ENCODE measurements at regions not wholly inside any gene's neighbourhood (a gene's known extent, or its start where the extent isn't known, plus 50 kb on each side); places are given as distances from the start of the nearest gene placed in this dataset.
A peak's percentile ranks its signal among the peaks of the same experiment; 100 is the strongest.

DNA sequence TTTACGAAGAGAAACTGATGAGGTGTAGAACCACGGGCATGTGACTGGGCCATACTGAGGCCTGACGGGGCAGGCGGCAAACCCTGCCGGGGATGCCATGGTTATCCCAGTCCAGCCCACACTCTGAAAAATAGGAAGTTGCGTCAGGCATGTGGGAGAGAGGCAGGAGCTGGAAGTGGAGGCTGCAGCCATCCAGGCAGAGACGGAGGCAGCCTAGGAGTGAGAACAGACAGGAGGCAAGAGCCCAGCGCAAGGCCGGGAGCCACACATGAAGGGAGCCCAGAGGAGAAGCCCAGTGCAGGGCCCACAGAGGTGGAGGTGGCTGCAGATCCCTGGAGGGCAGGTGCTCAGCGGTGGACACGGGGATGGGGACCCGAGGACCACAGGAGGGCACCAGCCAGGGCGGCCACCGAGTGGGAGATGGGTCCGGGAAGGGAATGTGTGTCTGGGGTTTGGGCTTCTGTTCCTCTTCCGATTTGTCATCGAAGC, 175.2 kb upstream of the PPP2R2D start:
- no peak overlapping the region for H3K27ac ChIP-seq (ENCODE audit: low read depth, low read length)
- no peak for DNase-seq (ENCODE audit: low read depth in 4 of 6, low spot score in 6 of 6)
- no peaks in the 10 kb centered on the region for H3K36me3 ChIP-seq (ENCODE audit: control insufficient read depth, insufficient read depth, low read length)
- no peak overlapping the region for H3K4me3 ChIP-seq (ENCODE audit: low read depth, low read length)
- no peaks in the 10 kb centered on the region for H3K27me3 ChIP-seq (ENCODE audit: control insufficient read depth, insufficient read depth, low read length)
- no peaks in the 10 kb centered on the region for H3K9me3 ChIP-seq (ENCODE audit: control insufficient read depth, insufficient read depth, low read length)
- WGBS (ENCODE audit: insufficient coverage): 93% methylated on average over 17 of the region's 17 CpGs
- peaks cover 36% of the 10 kb centered on the region for H3K4me1 ChIP-seq (ENCODE audit: control insufficient read depth, insufficient read depth, low read length)

DNA sequence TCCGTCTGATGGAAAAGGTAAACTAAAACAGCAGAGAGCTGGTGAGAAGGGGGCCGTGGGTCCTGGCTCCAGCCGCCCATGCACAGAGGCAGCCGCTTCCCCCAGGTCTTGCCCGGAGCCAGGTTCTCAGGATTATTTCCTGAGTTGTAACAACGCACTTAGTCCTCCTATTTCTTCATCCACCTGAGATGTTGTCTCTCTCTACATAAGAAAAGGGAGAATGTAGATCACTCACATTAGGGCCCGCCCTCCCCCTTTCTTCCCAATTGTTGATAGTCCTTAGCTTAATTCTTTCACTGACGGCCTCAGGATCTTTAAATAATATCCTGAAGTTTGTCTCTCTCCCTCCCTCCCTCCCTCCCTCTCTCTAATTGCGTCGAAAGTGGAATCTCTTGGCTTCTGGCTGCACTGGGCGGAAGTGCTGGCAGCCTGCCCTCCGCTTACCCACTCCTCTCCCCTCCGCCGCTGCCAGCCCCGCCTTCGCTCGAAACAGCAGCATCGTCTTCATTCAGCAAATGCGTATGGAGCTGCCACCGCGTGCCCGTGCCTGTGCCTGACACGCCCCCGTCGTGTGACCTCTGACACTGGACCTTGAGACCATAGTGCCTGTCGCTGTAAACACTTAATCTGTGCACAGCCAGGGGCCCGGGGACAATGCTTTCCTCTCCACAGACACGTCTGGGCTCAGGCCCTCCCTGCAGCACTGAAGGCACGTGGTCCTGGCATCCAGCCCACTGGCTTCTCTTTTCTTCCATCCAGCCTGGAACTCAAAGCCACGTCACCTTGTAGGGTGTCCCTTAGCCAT, 174.5 kb upstream of the PPP2R2D start:
- Histone ChIP-seq H3K27ac (ENCODE audit: low read depth, low read length) (no peak overlapping the region), H3K4me3 (ENCODE audit: low read depth, low read length) (no peak overlapping the region), H3K27me3 (ENCODE audit: control insufficient read depth, insufficient read depth, low read length) (no peaks in the 10 kb centered on the region), H3K4me1 (ENCODE audit: control insufficient read depth, insufficient read depth, low read length) (peaks cover 36% of the 10 kb centered on the region), H3K36me3 (ENCODE audit: control insufficient read depth, insufficient read depth, low read length) (no peaks in the 10 kb centered on the region), H3K9me3 (ENCODE audit: control insufficient read depth, insufficient read depth, low read length) (no peaks in the 10 kb centered on the region)
- WGBS (ENCODE audit: insufficient coverage): 19% methylated on average over 27 of the region's 30 CpGs
- DNase-seq (ENCODE audit: low read depth in 4 of 6, low spot score in 6 of 6): peak in 5 of 6 donors; percentile 49 to 93 (median 66)

DNA sequence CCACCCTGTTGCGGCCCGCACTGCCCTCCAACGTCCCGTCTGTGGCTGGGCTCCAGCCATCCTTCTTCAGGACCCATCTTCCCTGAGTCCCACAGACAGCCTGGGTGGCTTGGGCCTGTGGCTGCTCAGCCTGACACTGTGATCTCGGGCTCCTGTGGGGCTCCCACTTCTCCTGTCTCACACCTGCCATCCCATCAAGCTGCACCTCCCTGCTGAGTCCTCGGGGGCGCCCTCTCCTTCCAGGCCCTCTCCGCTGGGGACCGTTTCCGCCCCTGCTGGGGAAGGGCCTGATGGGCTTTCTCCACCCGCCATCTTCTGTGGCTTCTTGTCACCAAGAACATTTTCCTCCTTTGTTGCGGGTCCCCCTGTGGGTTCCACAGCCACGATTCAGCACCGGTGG, 173.8 kb upstream of the PPP2R2D start:
- 73% methylated on average over 14 of the region's 14 CpGs for WGBS (ENCODE audit: insufficient coverage)
- H3K27ac ChIP-seq (ENCODE audit: low read depth, low read length): no peak overlapping the region
- H3K9me3 ChIP-seq (ENCODE audit: control insufficient read depth, insufficient read depth, low read length): no peaks in the 10 kb centered on the region
- DNase-seq (ENCODE audit: low read depth in 4 of 6, low spot score in 6 of 6): no peak
- H3K4me1 ChIP-seq (ENCODE audit: control insufficient read depth, insufficient read depth, low read length): peaks cover 36% of the 10 kb centered on the region
- H3K36me3 ChIP-seq (ENCODE audit: control insufficient read depth, insufficient read depth, low read length): no peaks in the 10 kb centered on the region
- no peak overlapping the region for H3K4me3 ChIP-seq (ENCODE audit: low read depth, low read length)
- H3K27me3 ChIP-seq (ENCODE audit: control insufficient read depth, insufficient read depth, low read length): no peaks in the 10 kb centered on the region

DNA sequence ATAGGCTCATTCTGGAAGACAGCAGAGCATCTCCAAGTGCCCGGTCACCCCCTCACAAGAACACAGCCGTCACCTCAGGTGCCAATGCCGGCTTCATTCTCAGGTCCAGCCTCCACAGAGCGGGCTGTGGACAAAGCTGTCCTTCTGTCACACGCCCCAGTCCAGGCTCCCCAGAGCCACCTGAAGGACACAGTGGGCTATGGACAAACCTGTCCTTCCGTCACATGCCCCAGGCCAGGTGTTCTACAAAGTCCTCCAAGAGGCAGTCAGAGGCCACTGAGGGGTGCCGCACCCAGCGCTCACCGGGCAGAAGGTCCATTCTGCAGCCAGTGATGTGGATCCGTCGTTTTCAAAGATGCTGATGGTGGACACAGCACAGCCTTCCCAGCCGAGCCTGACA, 173.2 kb upstream of the PPP2R2D start:
- peaks cover 36% of the 10 kb centered on the region for H3K4me1 ChIP-seq (ENCODE audit: control insufficient read depth, insufficient read depth, low read length)
- H3K36me3 ChIP-seq (ENCODE audit: control insufficient read depth, insufficient read depth, low read length): no peaks in the 10 kb centered on the region
- WGBS (ENCODE audit: insufficient coverage): 97% methylated on average over 12 of the region's 12 CpGs
- no peaks in the 10 kb centered on the region for H3K27me3 ChIP-seq (ENCODE audit: control insufficient read depth, insufficient read depth, low read length)
- H3K27ac ChIP-seq (ENCODE audit: low read depth, low read length): no peak overlapping the region
- peaks cover 1% of the 10 kb centered on the region for H3K9me3 ChIP-seq (ENCODE audit: control insufficient read depth, insufficient read depth, low read length)
- DNase-seq (ENCODE audit: low read depth in 4 of 6, low spot score in 6 of 6): no peak
- no peak overlapping the region for H3K4me3 ChIP-seq (ENCODE audit: low read depth, low read length)

DNA sequence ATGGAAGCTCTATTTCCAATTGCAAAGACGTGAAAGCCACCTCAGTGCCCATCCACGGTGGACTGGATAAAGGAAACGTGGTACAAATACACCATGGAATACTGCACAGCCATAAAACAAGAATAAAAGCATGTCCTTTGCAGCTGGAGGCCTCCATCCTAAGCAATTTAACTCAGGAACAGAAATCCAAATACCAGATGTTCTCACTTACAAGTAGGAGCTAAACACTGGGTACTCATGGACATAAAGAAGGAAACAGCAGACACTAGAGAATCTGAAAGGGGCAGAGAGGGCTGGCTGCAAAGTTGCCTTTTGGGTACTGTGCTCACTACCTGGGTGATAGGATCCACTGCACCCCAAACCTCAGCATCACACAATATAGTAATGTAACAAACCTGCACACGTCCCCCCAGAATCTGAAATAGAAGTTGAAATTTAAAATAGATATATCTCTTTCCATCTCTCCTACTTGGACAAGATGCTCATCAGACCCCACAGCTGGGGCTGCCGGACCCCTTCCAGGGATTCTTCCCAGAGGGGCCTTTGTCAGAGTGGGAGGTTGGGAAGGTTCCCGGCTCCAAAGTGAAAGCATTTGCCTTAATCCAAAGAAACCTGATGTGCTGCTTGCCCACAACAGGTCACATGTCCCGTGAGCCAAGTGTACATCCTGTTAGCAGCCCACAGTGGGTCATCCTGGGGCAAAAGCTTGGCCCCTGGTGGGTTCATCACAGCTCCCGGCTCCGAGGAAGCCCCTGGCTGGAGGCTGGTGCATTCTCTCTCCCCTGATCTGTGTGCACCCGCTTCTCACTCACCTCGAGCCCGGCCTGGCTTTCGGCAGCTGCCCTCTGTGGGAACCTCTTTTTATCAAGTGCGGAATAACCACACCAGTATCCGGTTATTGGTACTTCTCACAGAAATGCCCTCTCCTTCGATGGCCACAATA, 172.3 kb upstream of the PPP2R2D start:
- no peak overlapping the region for H3K4me3 ChIP-seq (ENCODE audit: low read depth, low read length)
- peaks cover 36% of the 10 kb centered on the region for H3K4me1 ChIP-seq (ENCODE audit: control insufficient read depth, insufficient read depth, low read length)
- no peaks in the 10 kb centered on the region for H3K27me3 ChIP-seq (ENCODE audit: control insufficient read depth, insufficient read depth, low read length)
- H3K36me3 ChIP-seq (ENCODE audit: control insufficient read depth, insufficient read depth, low read length): no peaks in the 10 kb centered on the region
- peaks cover 1% of the 10 kb centered on the region for H3K9me3 ChIP-seq (ENCODE audit: control insufficient read depth, insufficient read depth, low read length)
- 92% methylated on average over 10 of the region's 16 CpGs for WGBS (ENCODE audit: insufficient coverage)
- DNase-seq (ENCODE audit: low read depth in 4 of 6, low spot score in 6 of 6): peak in 1 of 6 donors; percentile 18
- H3K27ac ChIP-seq (ENCODE audit: low read depth, low read length): no peak overlapping the region

DNA sequence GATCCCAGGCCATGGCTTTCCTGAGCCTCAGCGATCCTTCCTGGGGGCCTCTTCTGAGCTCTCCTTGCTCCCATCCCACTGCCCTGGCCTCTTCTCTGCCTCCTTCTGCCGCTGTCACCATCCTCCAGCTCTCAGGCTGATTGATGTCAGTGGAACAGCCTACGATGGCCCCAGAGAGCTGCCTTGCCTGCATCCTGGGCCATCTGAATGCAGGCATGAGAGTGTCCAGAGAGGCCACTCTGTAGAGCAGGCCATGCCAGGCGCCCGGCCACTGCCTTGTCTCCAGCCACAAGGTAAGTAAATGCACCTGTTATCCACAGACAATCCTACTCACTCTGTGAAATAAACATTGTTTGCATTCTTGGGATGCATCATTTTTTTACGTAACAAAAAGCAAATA, 171.4 kb upstream of the PPP2R2D start:
- Histone ChIP-seq H3K27me3 (ENCODE audit: control insufficient read depth, insufficient read depth, low read length) (no peaks in the 10 kb centered on the region), H3K27ac (ENCODE audit: low read depth, low read length) (no peak overlapping the region), H3K4me3 (ENCODE audit: low read depth, low read length) (no peak overlapping the region), H3K4me1 (ENCODE audit: control insufficient read depth, insufficient read depth, low read length) (peaks cover 36% of the 10 kb centered on the region), H3K9me3 (ENCODE audit: control insufficient read depth, insufficient read depth, low read length) (peaks cover 1% of the 10 kb centered on the region), H3K36me3 (ENCODE audit: control insufficient read depth, insufficient read depth, low read length) (no peaks in the 10 kb centered on the region)
- no peak for DNase-seq (ENCODE audit: low read depth in 4 of 6, low spot score in 6 of 6)
- 71% methylated on average over 5 of the region's 6 CpGs for WGBS (ENCODE audit: insufficient coverage)

DNA sequence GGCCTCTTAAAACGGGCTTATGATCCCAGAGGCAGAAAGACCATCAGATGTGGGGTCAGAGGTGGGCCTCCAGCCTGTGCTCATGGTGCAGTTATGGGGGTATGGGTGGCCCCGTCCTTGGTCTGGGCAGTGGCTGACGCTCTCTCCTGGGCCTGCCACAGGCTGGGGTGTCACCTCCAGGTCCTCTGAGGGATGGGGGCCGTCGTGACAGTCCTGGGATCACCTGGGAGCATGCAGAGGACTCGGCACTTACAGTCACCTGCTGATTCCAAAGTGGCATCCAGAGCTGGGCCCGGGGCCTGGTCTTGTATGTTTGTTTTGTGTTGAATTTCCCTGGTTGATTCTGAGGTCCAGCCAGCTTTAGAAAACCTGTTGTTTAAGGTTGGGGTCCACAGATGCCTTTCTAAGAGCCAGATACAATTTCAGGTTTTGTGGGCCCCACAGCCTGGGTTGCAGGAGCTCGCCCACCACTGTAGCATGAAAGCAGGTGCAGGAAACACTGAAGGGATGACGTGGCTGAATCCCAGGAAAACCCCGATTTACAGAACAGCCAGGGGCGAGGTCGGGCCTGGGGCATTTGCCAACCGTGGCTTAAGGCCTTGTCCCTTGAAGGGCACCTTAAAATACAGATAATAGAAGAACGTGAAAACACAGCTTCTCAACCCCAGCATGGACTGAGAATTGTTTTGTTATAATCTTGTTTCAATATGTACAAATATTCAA, 170.7 kb upstream of the PPP2R2D start:
- Histone ChIP-seq H3K4me3 (ENCODE audit: low read depth, low read length) (no peak overlapping the region), H3K9me3 (ENCODE audit: control insufficient read depth, insufficient read depth, low read length) (peaks cover 1% of the 10 kb centered on the region), H3K36me3 (ENCODE audit: control insufficient read depth, insufficient read depth, low read length) (no peaks in the 10 kb centered on the region), H3K27ac (ENCODE audit: low read depth, low read length) (no peak overlapping the region), H3K27me3 (ENCODE audit: control insufficient read depth, insufficient read depth, low read length) (no peaks in the 10 kb centered on the region), H3K4me1 (ENCODE audit: control insufficient read depth, insufficient read depth, low read length) (peaks cover 29% of the 10 kb centered on the region)
- WGBS (ENCODE audit: insufficient coverage): 78% methylated on average over 9 of the region's 14 CpGs
- no peak for DNase-seq (ENCODE audit: low read depth in 4 of 6, low spot score in 6 of 6)

DNA sequence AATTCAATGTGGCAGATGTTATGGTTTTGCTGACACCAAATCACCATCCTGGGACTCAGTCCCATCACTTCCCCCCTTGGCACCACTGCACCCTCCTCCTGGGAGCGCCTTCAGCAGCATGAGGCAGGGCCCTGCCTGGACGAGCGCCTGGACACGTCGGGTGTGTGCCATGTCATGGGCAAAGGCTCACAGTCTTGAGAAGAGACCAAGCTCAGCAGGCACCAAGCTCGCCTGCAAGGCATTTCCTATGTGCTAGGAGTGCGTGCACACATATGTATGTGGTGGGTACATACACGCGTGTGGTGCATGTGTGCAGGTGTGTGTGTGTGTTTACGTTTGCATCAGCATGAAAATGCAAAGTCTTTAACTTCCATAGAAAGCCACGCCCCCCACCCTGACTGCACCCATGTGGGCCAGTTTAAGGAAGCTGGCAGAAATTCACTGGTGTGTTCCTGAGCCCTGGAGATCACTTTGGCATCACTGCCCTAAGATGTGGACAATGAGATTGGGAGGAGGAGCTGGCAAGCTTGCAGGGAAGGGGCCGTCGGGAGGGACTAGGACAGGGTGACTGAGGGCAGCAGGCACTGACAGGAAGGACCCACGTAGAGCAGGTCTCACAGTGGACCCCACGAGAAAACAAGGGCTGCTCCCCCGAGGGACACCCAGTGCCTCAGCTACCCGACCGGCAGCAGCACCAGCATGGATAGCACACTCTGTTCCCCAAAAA, 169.9 kb upstream of the PPP2R2D start:
- Histone ChIP-seq H3K4me1 (ENCODE audit: control insufficient read depth, insufficient read depth, low read length) (peaks cover 23% of the 10 kb centered on the region), H3K4me3 (ENCODE audit: low read depth, low read length) (no peak overlapping the region), H3K27me3 (ENCODE audit: control insufficient read depth, insufficient read depth, low read length) (no peaks in the 10 kb centered on the region), H3K27ac (ENCODE audit: low read depth, low read length) (no peak overlapping the region), H3K36me3 (ENCODE audit: control insufficient read depth, insufficient read depth, low read length) (no peaks in the 10 kb centered on the region), H3K9me3 (ENCODE audit: control insufficient read depth, insufficient read depth, low read length) (peaks cover 1% of the 10 kb centered on the region)
- DNase-seq (ENCODE audit: low read depth in 4 of 6, low spot score in 6 of 6): peak in 1 of 6 donors; percentile 27
- WGBS (ENCODE audit: insufficient coverage): 79% methylated on average over 14 of the region's 18 CpGs
